Thyroid gland (tissue), 4 donors: ENCODE measurements at regions not wholly inside any gene's neighbourhood (a gene's known extent, or its start where the extent isn't known, plus 50 kb on each side); places are given as distances from the start of the nearest gene placed in this dataset.
"Not testable (repeated sequence)": the region's sequence is repeated elsewhere in the genome, so short reads cannot be mapped to it uniquely, and the experiment has no call there.

Source experiments
- DNase-seq, 2 donors: peaks; one replicate each; pipeline ENCODE4 v3.0.0-alpha.2; 2019
- H3K27ac ChIP-seq, 3 donors: fragments of 200-600 bp; sonication (generic); 1 replicate in 2 of 3; 2 replicates in 1 of 3; pipeline ENCODE4 v1.5.1; 2016 to 2019; ENCODE audit warnings: mild to moderate bottlenecking in 1 of 3, moderate library complexity in 1 of 3
- H3K27me3 ChIP-seq: fragments of 200-600 bp; sonication (generic); one replicate; pipeline ENCODE4 v1.5.1; 2019
- H3K36me3 ChIP-seq, 2 donors: fragments of 200-600 bp; sonication (generic); one replicate each; pipeline ENCODE4 v1.5.1; 2016 to 2019
- H3K4me1 ChIP-seq, 2 donors: fragments of 200-600 bp; sonication (generic); one replicate each; pipeline ENCODE4 v1.5.1; 2017 to 2019
- H3K4me3 ChIP-seq, 3 donors: fragments of 200-600 bp; sonication (generic); replicated peaks in 1 of 3; 1 replicate in 2 of 3; 2 replicates in 1 of 3; pipeline ENCODE4 v1.5.1; 2016; ENCODE audit warnings: mild to moderate bottlenecking in 1 of 3
- H3K9me3 ChIP-seq: fragments of 200-600 bp; sonication (generic); one replicate; pipeline ENCODE4 v1.5.1; 2017
- POLR2A ChIP-seq, 2 donors: fragments of 450-650 bp; IDR thresholded peaks; one replicate each; pipeline ENCODE4 v1.6.1; 2017; ENCODE audit warnings: antibody characterized with exemption in 2 of 2, mild to moderate bottlenecking in 2 of 2, moderate library complexity in 1 of 2
- WGBS, 2 donors: methylation state at CpG; one replicate each; pipeline ENCODE4 v1.1.5; 2017; 5-methylcytosine and 5-hydroxymethylcytosine counted together
- intact Hi-C: fragments of 100-400 bp; cut with DNase I; formaldehyde crosslinking; loops from one replicate; pipeline ENCODE4 v1.15.1; 2023
- TF ChIP-seq, protein P1 (sequence below), 6 experiments: fragments of 200-600 bp in 3 of 6; fragments of 450-650 bp in 3 of 6; sonication (generic) in 3 of 6; IDR thresholded peaks; one replicate each; pipeline ENCODE4 v1.5.1; 2016 to 2019; ENCODE audit warnings: antibody characterized with exemption in 6 of 6, mild to moderate bottlenecking in 2 of 6, inconsistent platforms in 1 of 6, moderate library complexity in 1 of 6

DNA sequence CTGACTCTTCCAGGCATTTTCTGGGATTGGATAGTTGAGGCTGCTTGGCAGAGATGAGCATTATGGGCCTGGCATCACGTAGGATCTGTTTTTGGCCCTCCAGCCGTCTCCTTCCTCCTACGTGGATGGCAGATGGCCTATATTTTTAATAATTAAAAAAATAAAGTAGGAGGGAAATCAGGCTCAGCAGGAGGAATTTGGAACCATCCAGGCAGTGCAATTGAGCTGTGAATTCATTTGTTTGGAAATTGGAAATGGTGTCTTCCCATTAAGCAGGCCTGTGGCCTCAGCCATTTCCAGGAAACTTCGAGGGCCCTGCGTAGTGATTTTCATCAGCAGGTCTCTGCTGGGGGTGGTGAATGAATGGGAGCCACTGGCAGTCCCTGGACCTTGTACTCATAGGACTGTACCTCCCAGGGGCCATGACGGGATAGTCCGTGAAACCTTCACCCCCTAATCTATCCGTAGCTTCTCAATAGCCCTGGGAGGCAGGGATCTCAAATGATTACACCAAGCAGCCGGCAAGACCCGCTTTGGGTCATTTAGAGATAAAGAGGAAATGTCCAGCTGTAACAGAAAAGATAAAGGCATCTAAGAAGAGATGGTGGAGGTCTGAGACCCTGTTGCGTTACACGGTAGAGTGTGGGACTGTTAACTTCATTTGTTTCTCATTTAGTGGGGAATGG is 73.1 kb upstream of the TNP1 start:
- no peak overlapping the region for H3K4me3 ChIP-seq
- peaks cover 0 to 10% of the 10 kb centered on the region in 2 donors for H3K4me1 ChIP-seq
- no peak for DNase-seq
- 85 to 88% methylated on average over 12 of the region's 12 CpGs for WGBS, 2 donors
- intact Hi-C loops, result no loop called here
- TF ChIP-seq, protein P1, sequence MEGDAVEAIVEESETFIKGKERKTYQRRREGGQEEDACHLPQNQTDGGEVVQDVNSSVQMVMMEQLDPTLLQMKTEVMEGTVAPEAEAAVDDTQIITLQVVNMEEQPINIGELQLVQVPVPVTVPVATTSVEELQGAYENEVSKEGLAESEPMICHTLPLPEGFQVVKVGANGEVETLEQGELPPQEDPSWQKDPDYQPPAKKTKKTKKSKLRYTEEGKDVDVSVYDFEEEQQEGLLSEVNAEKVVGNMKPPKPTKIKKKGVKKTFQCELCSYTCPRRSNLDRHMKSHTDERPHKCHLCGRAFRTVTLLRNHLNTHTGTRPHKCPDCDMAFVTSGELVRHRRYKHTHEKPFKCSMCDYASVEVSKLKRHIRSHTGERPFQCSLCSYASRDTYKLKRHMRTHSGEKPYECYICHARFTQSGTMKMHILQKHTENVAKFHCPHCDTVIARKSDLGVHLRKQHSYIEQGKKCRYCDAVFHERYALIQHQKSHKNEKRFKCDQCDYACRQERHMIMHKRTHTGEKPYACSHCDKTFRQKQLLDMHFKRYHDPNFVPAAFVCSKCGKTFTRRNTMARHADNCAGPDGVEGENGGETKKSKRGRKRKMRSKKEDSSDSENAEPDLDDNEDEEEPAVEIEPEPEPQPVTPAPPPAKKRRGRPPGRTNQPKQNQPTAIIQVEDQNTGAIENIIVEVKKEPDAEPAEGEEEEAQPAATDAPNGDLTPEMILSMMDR (IDR thresholded peaks at IDR 0.05), result no peak
- TF ChIP-seq POLR2A (IDR thresholded peaks at IDR 0.05), result no peak
- no peaks in the 10 kb centered on the region for H3K9me3 ChIP-seq
- H3K27me3 ChIP-seq, result no peaks in the 10 kb centered on the region
- no peak overlapping the region for H3K27ac ChIP-seq
- no peaks in the 10 kb centered on the region for H3K36me3 ChIP-seq

DNA sequence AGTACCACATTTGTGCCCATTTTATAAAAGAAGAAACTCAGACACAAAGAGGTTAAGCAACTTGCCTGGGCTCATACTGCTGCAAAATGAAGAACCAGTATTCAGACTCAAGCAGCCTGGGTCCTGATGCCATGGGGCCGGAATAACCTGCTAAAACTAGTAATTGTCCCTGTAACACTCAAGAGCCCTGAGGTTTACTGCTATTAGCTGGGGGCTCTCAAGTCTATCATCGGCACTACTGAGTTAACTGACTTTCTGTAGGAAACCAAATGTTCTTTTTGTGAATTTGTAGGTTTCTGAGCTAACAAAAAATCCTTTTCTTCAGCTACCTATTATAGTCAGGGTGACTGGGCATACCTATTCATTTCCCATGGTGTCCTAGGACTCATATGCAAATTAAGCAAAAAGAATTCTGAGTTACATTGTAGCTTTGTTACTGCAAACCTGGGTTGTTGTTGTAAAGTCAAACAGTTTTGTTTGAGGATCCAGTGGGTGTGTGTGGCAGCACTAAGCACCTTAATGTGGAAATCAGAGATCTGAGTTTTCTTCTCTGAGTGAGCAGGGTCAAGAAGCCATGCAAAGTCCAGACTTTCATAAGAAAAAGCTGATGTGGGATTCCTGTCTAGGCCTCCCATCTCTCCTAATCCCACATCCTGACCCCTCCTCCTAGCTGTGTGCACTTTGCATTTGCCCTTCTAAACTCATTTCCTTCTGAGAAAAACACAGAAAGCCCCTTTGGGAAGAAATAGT is 72.4 kb upstream of the TNP1 start:
- no peak for DNase-seq
- Histone ChIP-seq H3K9me3 (no peaks in the 10 kb centered on the region), H3K27me3 (no peaks in the 10 kb centered on the region), H3K4me1 (peaks cover 0 to 8% of the 10 kb centered on the region in 2 donors), H3K36me3 (no peaks in the 10 kb centered on the region), H3K27ac (no peak overlapping the region), H3K4me3 (no peak overlapping the region)
- intact Hi-C loops, result no loop called here
- no peak for TF ChIP-seq POLR2A (IDR thresholded peaks at IDR 0.05)
- TF ChIP-seq, protein P1 (IDR thresholded peaks at IDR 0.05), result no peak
- 94 to 98% methylated on average over 2 of the region's 2 CpGs for WGBS, 2 donors

DNA sequence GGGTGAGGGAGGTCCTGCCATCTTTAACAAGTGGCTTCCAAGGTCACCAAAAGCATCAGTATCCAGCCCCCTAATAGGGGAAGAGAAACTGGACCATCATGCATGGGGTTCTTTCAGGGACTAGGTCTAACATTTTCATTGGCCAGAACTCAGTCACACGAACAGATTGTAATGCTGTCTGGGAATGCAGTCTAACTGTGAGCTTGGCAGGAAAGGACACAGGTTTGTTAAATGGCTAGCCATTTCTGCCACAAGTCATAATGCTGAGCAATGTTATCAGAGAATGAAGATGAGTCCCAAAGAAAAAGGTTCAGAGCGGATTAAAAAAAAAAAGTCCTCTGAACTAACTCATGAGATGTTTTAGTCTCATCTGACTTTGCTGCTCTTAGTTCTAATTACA is 70.9 kb upstream of the TNP1 start:
- H3K9me3 ChIP-seq, result no peaks in the 10 kb centered on the region
- WGBS, 2 donors, result 99 to 100% methylated on average over 2 of the region's 2 CpGs
- no peaks in the 10 kb centered on the region for H3K36me3 ChIP-seq
- no peaks in the 10 kb centered on the region for H3K27me3 ChIP-seq
- H3K27ac ChIP-seq, result no peak overlapping the region
- intact Hi-C loops, result no loop called here
- no peak for DNase-seq
- H3K4me1 ChIP-seq, result no peaks in the 10 kb centered on the region
- TF ChIP-seq, protein P1 (IDR thresholded peaks at IDR 0.05), result no peak
- TF ChIP-seq POLR2A (IDR thresholded peaks at IDR 0.05), result no peak
- H3K4me3 ChIP-seq, result no peak overlapping the region

DNA sequence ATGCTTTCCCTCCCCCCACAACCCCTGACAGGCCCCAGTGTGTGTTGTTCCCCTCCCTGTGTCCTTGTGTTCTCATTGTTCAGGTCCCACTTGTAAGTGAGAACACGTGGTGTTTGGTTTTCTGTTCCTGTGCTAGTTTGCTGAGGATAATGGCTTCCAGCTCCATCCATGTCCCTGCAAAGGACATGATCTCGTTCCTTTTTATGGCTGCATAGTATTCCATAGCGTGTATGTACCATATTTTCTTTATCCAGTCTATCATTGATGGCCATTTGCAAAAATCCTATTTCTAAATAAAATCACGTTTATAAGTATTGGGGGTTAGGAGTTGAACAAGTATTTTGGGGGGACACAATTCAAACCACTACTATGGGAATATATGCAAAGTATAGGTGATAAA is 69.5 kb upstream of the TNP1 start:
- H3K27ac ChIP-seq, H3K4me1 ChIP-seq, H3K9me3 ChIP-seq, H3K36me3 ChIP-seq, DNase-seq, H3K4me3 ChIP-seq, H3K27me3 ChIP-seq, intact Hi-C loops: not testable (repeated sequence)
- WGBS, 2 donors, result 75 to 88% methylated on average over 4 of the region's 4 CpGs

DNA sequence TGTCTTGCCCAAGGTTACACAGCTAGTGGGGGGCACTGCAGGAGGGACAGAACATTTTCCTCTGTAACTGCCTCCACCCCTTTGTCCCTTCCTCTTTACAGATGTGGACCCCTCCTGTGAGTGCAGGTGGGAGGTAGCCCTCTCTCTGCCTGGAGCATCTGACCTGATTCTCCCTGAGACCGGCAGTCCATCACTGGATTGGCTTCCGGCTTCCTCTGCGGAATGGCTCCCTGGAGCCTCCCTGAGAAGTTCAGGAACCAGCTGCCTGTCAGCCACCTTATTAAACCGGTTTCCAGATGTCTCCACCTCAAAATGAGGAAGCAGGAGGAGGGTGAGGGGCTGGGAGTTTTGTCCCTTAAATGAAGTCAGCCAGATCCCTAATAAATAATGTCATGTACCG is 67.3 kb upstream of the TNP1 start:
- H3K9me3 ChIP-seq, result no peaks in the 10 kb centered on the region
- DNase-seq, result no peak
- intact Hi-C loops, result no loop called here
- H3K4me1 ChIP-seq, result no peaks in the 10 kb centered on the region
- no peak overlapping the region for H3K4me3 ChIP-seq
- H3K27me3 ChIP-seq, result no peaks in the 10 kb centered on the region
- TF ChIP-seq, protein P1 (IDR thresholded peaks at IDR 0.05), result no peak
- no peak for TF ChIP-seq POLR2A (IDR thresholded peaks at IDR 0.05)
- no peak overlapping the region for H3K27ac ChIP-seq
- no peaks in the 10 kb centered on the region for H3K36me3 ChIP-seq
- 68 to 76% methylated on average over 5 of the region's 5 CpGs for WGBS, 2 donors
